IPS-NIHi11 (cell line): ENCODE measurements at regions not wholly inside any gene's neighbourhood (a gene's known extent, or its start where the extent isn't known, plus 50 kb on each side); places are given as distances from the start of the nearest gene placed in this dataset.
"Not testable (repeated sequence)": the region's sequence is repeated elsewhere in the genome, so short reads cannot be mapped to it uniquely, and the experiment has no call there.

ENCODE experiments used
- DNase-seq: peaks from one replicate; pipeline ENCODE4 v3.0.0; 2012; ENCODE audit warnings: mixed read lengths, low spot score

- DNase-seq: not testable (repeated sequence)
Measured at GRCh38 chr17:6373599-6373998, 61.3 kb downstream of the AIPL1 start.

DNA sequence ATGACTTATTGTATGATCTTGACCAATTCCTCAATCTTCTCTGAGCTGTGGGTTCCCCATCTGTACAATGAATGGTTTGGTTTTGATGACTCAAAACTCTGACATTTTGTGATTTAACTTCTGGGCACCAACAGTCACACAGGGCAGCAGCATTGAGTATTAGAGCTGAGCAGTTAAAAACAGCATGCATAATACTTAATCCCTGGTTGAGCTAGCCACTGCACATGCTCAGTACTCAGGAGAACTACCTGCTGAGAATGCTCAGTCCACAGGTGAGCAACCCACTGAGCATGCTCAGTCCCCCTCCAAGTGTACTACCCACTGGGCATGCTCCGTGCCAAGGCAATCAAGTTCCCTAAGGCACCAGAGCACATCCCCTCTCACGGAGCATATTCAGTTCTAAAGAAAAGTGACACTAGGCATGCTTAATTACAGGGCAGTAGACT is 68.7 kb downstream of the AIPL1 start:
- DNase-seq: peak; percentile 46

DNA sequence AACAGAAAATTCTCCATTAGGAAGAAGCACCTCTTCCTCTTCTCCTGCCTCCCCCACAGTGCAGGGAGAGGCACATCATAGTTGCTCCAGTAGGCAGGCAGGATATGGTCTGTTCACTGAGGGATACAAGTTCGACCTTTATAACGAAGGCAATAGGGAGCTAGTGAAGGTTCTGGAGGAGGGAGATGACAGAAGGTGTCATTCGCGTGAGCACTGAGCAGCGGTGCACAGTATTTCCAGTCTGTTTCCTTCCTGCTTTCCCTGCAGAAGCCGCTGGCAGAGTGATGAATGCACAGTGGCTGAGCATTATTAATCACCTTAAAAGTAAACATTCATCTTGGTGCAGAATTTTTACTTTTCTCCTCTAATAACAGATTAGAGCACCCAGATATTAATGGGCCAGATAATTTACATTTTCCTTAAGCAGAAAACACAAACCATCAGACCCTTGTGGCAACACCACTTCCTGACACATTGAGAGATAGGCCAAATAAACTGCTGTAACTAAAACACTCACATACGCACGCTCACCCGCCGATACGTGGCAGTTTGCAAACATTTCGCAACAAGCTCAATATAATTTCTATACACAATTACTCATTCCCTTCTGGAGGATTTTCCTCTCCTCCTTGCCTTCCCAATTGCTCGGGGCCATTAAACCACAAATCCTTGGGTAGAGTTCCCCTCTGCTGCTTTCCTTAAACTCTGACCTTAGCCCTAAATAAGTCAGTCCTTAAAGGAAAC is 69.5 kb downstream of the AIPL1 start:
- DNase-seq: no peak

DNA sequence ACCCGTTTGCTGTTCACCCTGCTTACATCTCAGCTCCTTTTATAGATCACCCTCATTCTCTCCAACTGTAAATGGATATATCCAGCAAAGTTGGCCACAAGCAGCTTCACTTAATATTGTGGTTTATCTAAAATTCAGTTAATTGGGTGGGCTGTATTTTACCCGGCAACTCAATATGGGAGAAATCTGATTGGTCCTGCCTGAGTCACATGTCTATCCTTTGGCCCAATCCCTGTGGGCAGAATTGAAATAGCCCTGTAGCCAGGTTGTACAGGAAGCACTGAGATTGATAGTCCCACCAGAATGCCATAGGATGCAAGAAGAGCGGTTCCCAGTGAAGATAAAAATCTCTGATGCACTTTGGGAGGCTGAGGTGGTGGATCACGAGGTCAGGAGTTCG is 73.2 kb downstream of the AIPL1 start:
- DNase-seq: peak; percentile 68

GRCh38 chr17:6358131-6358530 is 76.8 kb downstream of the AIPL1 start:
- DNase-seq: no peak

GRCh38 chr17:6356562-6356961 is 78.4 kb downstream of the AIPL1 start:
- DNase-seq: no peak

DNA sequence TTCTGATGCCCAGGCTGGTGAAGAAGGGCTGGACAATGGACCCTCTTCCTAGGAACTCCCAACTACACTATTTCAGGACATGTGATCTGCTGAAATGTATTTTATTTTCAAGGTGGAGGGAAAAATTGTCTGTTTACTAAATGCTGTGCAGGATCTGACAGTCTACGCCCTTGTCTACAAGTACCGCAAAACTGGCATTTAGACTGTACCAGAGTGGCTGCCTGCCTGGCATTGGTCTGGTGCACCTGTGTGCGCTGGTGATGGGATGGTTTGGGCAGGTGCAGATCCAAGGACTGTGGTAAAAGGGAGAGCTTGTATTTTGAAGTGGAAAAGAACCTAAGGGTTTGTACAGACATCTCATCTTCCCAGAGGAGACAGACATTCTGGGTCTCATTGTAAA is 79.7 kb downstream of the AIPL1 start:
- no peak for DNase-seq

GRCh38 chr17:6352801-6353560 is 81.9 kb downstream of the AIPL1 start:
- DNase-seq: no peak

DNA sequence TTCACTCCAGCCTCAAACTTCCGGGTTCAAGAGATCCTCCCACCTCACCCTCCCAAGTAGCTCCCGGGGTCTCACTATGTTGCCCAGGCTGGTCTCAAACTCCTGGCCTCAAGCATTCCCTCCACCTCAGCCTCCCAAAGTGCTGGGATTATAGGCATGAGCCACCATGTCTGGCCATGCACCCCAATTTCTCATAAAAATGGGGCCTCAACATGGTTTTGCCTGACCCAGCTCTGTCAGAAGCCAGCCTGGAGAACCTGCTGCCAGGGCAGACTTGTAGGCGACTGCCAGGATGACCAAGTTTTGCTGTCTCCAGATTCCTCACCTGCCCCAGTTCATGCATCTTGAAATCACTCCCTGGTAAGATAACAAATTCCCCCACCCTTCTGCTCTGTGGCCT is 82.9 kb downstream of the AIPL1 start:
- no peak for DNase-seq

DNA sequence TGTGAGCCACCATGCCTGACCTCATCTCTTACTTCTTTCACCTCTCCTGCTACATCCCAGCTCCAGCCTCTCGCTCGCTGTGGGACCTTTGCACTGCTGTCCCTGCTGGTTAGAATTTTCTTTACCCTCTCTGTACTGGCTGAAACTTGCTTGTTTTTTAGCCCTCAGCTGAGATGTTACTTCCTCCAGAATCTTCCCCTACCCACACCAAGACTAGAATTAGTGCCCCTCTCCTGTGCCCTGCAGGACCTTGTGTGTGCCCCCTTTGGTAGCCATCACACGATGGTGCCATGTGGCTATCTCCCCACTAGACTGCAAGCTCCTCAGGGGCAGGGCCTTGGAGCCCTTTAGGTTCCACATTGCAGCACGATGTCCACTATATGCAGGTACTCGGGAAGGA is 84.1 kb downstream of the AIPL1 start:
- DNase-seq: no peak

DNA sequence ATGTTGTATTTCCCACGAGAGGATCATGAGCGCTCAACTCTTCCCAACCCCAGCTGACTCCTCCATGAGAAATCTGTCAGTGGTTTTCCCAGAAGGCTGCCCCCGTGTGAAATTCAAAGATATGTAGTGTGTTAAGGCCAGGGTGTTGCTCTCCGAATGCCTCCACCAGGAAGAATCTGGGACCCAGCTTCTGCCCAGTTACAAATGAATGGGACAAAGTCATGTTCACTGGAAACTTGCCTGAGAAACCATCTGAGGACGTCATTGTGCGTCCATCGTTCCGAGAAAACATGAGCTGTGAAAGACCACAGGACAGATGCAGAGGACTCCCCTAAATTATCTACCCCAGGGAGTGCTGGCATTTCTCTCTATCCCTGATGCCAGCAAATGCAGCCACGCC is 86.0 kb downstream of the AIPL1 start:
- no peak for DNase-seq

DNA sequence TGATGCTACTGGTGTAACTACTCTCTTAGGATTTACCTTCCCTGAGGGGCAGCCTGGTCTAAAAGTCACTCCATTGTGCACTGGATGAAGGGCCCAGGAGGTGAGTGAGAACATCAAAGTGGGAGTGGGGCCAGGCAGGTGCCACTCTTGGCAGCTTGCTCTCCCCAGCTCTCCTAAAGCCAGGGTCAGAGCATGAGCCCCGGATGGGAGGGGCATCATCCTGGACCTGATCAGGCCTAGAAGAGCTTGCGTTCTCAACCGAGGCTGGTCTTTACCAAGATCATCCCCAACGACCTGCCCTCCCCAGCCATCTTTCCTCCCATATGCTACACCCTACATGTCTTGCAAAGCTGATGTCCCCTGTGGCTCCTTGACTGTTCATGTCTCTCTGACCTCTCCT is 87.1 kb downstream of the AIPL1 start:
- no peak for DNase-seq

DNA sequence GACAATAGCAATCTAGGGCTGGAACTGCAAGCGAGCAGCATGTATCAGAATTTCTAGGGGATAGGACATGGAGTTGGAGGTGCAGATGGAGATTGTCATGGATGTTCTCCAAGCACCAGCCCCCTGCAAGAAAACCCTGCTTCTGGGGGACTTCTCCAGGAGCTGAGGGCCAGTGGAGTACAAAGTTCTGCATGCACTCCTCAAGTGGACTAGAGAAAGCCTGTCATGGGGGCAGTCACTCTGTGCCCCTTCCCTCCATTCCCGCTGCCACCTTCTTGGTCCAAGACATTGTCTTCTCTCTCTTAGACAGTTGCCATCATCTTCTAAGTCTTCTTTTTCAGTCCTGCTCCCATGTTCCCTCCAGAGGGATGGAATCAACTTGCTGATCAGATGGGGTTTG is 87.9 kb downstream of the AIPL1 start:
- no peak for DNase-seq

DNA sequence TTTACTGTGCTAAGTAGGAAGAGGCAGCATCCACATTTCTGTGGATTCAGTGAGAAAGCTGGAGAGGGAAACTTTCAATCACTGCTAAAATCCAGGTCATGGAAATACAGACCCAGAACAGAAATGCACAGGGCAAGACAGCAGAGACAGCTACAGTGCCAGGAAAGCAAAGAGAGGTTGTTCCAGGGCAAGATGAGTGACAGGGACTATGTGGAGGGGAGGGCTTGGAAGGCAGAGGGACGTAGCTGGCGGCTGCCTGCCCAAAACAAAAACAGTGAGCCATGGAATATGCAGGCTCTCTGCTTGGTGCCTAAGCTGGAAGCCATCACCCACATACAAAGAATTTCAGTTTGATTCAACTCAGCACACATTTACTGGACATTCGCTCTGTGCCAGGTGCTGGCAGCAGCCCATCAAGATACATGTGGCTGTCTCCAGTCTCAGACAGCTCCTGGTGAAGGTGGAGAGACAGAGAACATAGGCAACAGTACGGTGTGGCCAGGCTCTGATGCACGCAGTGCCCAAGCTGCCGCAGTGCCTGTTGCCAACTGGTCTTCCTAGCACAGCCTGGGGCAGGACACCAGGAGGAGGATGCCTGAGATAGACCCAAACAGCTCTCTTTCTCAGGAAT is 88.7 kb downstream of the AIPL1 start:
- no peak for DNase-seq

GRCh38 chr17:6343736-6344135 is 91.2 kb downstream of the AIPL1 start:
- DNase-seq: no peak

- DNase-seq: no peak
Measured at GRCh38 chr17:6343191-6343590, 91.7 kb downstream of the AIPL1 start.

GRCh38 chr17:6340708-6341107 is 94.2 kb downstream of the AIPL1 start:
- DNase-seq: no peak

DNA sequence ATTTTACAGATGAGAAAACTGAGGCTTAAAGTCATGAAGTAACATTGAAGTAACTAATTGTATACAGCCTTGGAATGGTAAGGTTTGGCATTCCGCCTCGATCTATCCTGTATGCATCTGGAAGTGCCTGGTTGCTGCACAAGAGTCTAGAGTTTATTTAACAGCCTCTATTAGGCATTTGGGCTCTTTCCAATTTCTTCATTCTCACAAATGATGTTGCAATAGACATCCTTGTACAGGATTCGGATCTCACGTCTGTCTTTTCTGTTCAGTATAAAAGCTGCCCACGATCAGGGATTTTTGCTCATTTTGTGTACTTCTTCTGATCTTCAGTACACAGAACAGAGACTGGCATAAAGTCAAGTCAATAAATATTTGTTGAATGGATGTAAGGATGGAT is 100.5 kb downstream of the AIPL1 start:
- DNase-seq: no peak

GRCh38 chr17:6330936-6331335 is 104.0 kb downstream of the AIPL1 start:
- no peak for DNase-seq

GRCh38 chr17:6328279-6328678 is 106.6 kb downstream of the AIPL1 start:
- DNase-seq: peak; percentile 30

- DNase-seq: peak; percentile 54
Measured at GRCh38 chr17:6327007-6327406, 107.9 kb downstream of the AIPL1 start.

DNA sequence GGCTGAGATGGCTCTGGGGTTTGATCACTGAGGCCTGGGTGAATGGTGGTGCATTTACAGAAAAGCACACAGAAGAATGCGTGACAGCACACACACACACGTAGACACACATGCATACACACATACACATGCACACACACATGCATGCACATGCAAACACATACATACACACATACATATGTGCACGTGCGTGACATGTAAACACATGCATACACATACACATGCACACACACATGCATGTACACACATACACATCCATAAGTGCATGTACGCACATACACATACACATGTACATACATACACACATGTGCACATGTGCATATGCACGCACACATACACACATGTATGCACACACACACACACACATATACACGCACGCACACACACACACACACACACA is 108.4 kb downstream of the AIPL1 start:
- no peak for DNase-seq

DNA sequence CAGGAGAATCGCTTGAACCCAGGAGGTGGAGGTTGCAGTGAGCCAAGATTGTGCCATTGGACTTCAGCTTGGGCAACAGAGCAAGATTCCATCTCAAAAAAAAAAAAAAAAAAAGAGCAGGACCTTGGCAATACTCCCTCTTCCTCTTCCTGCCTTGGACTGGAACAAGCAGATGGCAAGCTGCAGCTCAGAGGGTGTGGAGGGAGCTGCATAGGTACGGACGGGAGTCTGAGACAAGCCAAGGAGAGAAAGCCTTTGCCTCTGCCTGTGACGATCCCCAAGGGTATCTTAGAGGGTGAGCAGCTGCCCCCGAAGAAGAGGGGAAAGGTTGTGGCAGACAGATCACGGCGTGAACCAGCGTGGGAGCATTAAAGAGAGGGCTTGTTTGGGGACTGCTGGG is 109.2 kb downstream of the AIPL1 start:
- DNase-seq: no peak
